Breast epithelium (tissue), 4 donors: ENCODE measurements at regions not wholly inside any gene's neighbourhood (a gene's known extent, or its start where the extent isn't known, plus 50 kb on each side); places are given as distances from the start of the nearest gene placed in this dataset.
"Not testable (repeated sequence)": the region's sequence is repeated elsewhere in the genome, so short reads cannot be mapped to it uniquely, and the experiment has no call there.

ENCODE experiments used
- DNase-seq, 2 donors: peaks; one replicate each; pipeline ENCODE4 v3.0.0-alpha.2; 2019; ENCODE audit warnings: low spot score in 2 of 2
- H3K27ac ChIP-seq, 2 donors: fragments of 200-600 bp; sonication (generic) in 1 of 2; one replicate each; pipeline ENCODE4 v1.5.1; 2016 to 2019; ENCODE audit warnings: mild to moderate bottlenecking in 1 of 2
- H3K27me3 ChIP-seq, 2 donors: fragments of 200-600 bp; sonication (generic) in 1 of 2; one replicate each; pipeline versions ENCODE4 v1.5.1 to v1.6.0; 2017 to 2019; ENCODE audit warnings: control low read depth in 1 of 2, mild to moderate bottlenecking in 1 of 2
- H3K36me3 ChIP-seq: fragments of 200-600 bp; one replicate; pipeline ENCODE4 v1.5.1; 2019
- H3K4me1 ChIP-seq, 2 donors: fragments of 200-600 bp; sonication (generic); one replicate each; pipeline ENCODE4 v1.5.1; 2016 to 2019; ENCODE audit warnings: control low read depth in 1 of 2
- H3K4me3 ChIP-seq, 3 donors: fragments of 200-600 bp; sonication (generic); 1 replicate in 2 of 3; 2 replicates in 1 of 3; pipeline ENCODE4 v1.5.1; 2016 to 2019; ENCODE audit warnings: mild to moderate bottlenecking in 3 of 3, moderate library complexity in 2 of 3
- H3K9me3 ChIP-seq, 2 donors: fragments of 200-600 bp; sonication (generic) in 1 of 2; one replicate each; pipeline ENCODE4 v1.5.1; 2016 to 2019; ENCODE audit warnings: control low read depth in 1 of 2
- POLR2A ChIP-seq: fragments of 450-650 bp; IDR thresholded peaks from one replicate; pipeline ENCODE4 v1.6.1; 2016; ENCODE audit warnings: antibody characterized with exemption, mild to moderate bottlenecking, moderate library complexity
- POLR2AphosphoS5 ChIP-seq, 3 donors: sonication (generic); formaldehyde crosslinking; IDR thresholded peaks; one replicate each; pipeline ENCODE4 v1.6.1; 2017; ENCODE audit warnings: antibody characterized with exemption in 3 of 3
- intact Hi-C: fragments of 100-400 bp; cut with DNase I; formaldehyde crosslinking; loops from one replicate; pipeline ENCODE4 v1.15.1; 2023; ENCODE audit warnings: low total_unique reads
- TF ChIP-seq, protein P1 (sequence below), 3 donors: fragments of 450-650 bp; IDR thresholded peaks; one replicate each; pipeline ENCODE4 v1.5.1; 2016 to 2017; ENCODE audit warnings: antibody characterized with exemption in 3 of 3, mild to moderate bottlenecking in 3 of 3, moderate library complexity in 3 of 3

DNA sequence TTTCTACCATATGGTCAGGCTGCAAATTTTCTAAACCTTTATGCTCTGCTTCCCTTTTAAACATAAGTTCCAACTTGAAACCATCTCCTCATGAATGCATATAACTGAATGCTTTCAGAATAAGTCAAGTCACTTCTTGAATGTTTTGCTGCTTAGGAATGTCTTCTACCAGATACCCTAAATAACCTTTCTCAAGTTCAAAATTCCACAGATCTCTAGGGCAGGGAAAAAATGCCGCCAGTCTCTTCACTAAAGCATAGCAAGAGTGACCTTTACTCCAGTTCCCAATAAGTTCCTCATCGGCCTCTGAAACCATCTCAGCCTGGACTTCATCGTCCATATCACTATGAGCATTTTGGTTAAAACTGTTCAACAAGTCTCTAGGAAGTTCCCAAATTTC, 1011.2 kb upstream of the CITED2 start:
- H3K4me1 ChIP-seq: no peaks in the 10 kb centered on the region
- H3K36me3 ChIP-seq: no peaks in the 10 kb centered on the region
- no peak overlapping the region for H3K27ac ChIP-seq
- TF ChIP-seq, protein P1, sequence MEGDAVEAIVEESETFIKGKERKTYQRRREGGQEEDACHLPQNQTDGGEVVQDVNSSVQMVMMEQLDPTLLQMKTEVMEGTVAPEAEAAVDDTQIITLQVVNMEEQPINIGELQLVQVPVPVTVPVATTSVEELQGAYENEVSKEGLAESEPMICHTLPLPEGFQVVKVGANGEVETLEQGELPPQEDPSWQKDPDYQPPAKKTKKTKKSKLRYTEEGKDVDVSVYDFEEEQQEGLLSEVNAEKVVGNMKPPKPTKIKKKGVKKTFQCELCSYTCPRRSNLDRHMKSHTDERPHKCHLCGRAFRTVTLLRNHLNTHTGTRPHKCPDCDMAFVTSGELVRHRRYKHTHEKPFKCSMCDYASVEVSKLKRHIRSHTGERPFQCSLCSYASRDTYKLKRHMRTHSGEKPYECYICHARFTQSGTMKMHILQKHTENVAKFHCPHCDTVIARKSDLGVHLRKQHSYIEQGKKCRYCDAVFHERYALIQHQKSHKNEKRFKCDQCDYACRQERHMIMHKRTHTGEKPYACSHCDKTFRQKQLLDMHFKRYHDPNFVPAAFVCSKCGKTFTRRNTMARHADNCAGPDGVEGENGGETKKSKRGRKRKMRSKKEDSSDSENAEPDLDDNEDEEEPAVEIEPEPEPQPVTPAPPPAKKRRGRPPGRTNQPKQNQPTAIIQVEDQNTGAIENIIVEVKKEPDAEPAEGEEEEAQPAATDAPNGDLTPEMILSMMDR (IDR thresholded peaks at IDR 0.05): no peak
- TF ChIP-seq POLR2A: no peak
- TF ChIP-seq POLR2AphosphoS5 (IDR thresholded peaks at IDR 0.05): no peak
- H3K27me3 ChIP-seq: no peaks in the 10 kb centered on the region
- DNase-seq: no peak
- no peak overlapping the region for H3K4me3 ChIP-seq
- H3K9me3 ChIP-seq: peaks cover 6 to 7% of the 10 kb centered on the region in 2 donors
- intact Hi-C loops: no loop called here

DNA sequence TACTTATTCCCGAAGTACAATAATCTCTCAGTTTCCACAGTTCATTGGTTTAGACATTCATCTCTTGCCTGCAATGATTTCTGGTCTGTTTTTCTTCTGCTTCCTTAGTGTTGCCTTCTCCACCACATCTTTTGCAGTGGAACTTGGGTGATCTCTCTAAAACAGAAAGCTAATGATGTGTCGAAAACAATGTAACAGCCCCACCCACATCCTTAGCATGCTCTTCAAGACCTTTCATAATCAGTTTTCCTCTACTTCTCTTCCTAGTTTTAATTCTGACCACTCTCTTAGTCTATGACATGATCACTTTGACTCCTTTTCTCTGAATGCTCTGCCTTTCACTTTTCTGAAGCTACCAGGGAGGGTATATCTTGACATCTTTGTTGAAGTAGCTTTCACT, 1007.9 kb upstream of the CITED2 start:
- DNase-seq: no peak
- Histone ChIP-seq H3K9me3 (peaks cover 0 to 6% of the 10 kb centered on the region in 2 donors), H3K4me1 (no peaks in the 10 kb centered on the region), H3K36me3 (no peaks in the 10 kb centered on the region), H3K4me3 (no peak overlapping the region), H3K27ac (no peak overlapping the region), H3K27me3 (no peaks in the 10 kb centered on the region)
- TF ChIP-seq POLR2A: no peak
- intact Hi-C loops: no loop called here

- intact Hi-C loops: no loop called here
- H3K27ac ChIP-seq: no peak overlapping the region
- peaks cover 0 to 6% of the 10 kb centered on the region in 2 donors for H3K9me3 ChIP-seq
- no peak for TF ChIP-seq POLR2A
- TF ChIP-seq POLR2AphosphoS5 (IDR thresholded peaks at IDR 0.05): no peak
- TF ChIP-seq, protein P1 (IDR thresholded peaks at IDR 0.05): no peak
- no peaks in the 10 kb centered on the region for H3K27me3 ChIP-seq
- DNase-seq: no peak
- no peak overlapping the region for H3K4me3 ChIP-seq
- H3K4me1 ChIP-seq: no peaks in the 10 kb centered on the region
- H3K36me3 ChIP-seq: no peaks in the 10 kb centered on the region
Observed at GRCh38 chr6:140380427-140381218, 1006.2 kb upstream of the CITED2 start.

DNA sequence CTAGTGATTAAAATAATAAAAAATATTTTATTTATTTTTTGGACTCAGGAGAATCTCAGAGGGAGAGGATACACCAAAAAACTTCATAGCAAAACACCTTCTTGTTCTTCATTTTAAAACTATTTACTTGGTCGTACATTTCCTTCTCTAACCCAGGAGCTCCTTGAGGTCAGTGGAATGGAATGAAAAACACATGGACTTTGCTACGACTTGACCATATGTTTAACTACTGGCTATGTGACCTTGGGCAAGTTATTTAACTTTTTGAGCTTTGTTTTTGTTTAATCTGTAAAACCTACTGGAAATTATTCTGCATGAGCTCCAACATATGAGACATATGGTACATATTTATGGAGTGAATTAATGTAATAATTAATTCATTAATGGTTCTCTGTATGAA, 1005.5 kb upstream of the CITED2 start:
- Histone ChIP-seq H3K4me3 (no peak overlapping the region), H3K27ac (no peak overlapping the region), H3K4me1 (no peaks in the 10 kb centered on the region), H3K27me3 (no peaks in the 10 kb centered on the region), H3K9me3 (peaks cover 0 to 2% of the 10 kb centered on the region in 2 donors), H3K36me3 (no peaks in the 10 kb centered on the region)
- TF ChIP-seq POLR2A (no peak), POLR2AphosphoS5 (IDR thresholded peaks at IDR 0.05) (no peak)
- TF ChIP-seq, protein P1 (IDR thresholded peaks at IDR 0.05): no peak
- DNase-seq: no peak
- intact Hi-C loops: no loop called here

DNA sequence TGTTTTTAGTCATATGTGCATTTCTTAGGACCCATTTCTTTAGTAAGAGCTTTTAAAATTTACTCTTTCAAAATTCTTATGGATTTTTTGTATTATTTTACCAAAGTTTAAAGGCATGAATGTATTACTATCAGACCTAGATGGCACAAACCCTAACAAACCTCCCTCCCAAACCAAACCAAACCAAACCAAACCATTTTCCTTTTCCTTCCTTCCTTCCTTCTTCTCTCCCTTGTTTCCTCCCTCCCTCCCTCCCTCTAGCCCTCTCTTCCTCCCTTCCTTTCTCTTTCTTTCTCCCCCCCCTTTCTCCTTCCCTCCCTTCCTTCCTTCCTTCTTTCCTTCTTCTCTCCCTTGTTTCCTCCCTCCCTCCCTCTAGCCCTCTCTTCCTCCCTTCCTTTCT, 1001.8 kb upstream of the CITED2 start:
- Histone ChIP-seq H3K4me3 (no peak overlapping the region), H3K9me3 (no peaks in the 10 kb centered on the region), H3K4me1 (no peaks in the 10 kb centered on the region), H3K36me3 (no peaks in the 10 kb centered on the region), H3K27ac (no peak overlapping the region), H3K27me3 (no peaks in the 10 kb centered on the region)
- intact Hi-C loops: no loop called here
- DNase-seq: no peak
- no peak for TF ChIP-seq POLR2A
- TF ChIP-seq, protein P1 (IDR thresholded peaks at IDR 0.05): no peak
- no peak for TF ChIP-seq POLR2AphosphoS5 (IDR thresholded peaks at IDR 0.05)

GRCh38 chr6:140373728-140374127, 999.3 kb upstream of the CITED2 start:
- DNase-seq: not testable (repeated sequence)

More at GRCh38 chr6:140373728-140374127, 999.3 kb upstream of the CITED2 start:
- intact Hi-C loops, H3K4me3 ChIP-seq, H3K27me3 ChIP-seq, H3K9me3 ChIP-seq, H3K36me3 ChIP-seq, H3K4me1 ChIP-seq, H3K27ac ChIP-seq: not testable (repeated sequence)
